T47D (cell line): ENCODE measurements at regions not wholly inside any gene's neighbourhood (a gene's known extent, or its start where the extent isn't known, plus 50 kb on each side); places are given as distances from the start of the nearest gene placed in this dataset.

ENCODE experiments used
- DNase-seq, 2 experiments: peaks; one replicate each; pipeline versions ENCODE4 v3.0.0 to v3.0.0-alpha.2; 2011 to 2012; ENCODE audit warnings: low read depth in 1 of 2, low spot score in 1 of 2
- JUND ChIP-seq: IDR thresholded peaks from 2 replicates; pipeline ENCODE4 v1.6.1; 2012; ENCODE audit warnings: low read depth
- in situ Hi-C: cut with HindIII; loops from 2 replicates; pipeline ENCODE4 v1.10.0; 2016; ENCODE audit warnings: low sequenced_read_pairs, low pct_unique_long_range_greater_than_20kb

DNA sequence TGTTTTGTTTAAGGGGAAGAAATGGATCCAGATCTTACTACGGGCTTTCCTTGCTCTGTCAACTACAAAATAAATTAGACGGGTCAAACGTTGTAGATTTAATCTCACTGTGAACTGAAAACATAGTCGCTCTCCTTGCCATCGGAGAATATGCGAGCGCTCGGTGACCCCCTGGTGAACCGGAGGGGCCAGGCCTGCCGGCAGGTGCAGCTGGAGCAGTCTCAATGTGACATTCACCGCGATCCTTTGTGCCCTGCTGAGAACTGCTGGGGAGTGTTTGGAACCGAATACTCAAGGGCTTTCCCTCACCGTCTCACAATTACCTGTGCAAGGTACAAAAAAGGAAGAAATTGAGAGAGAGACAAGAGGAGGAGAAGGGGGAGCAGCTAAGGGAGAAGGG, 174.1 kb upstream of the GPR26 start:
- no peak for TF ChIP-seq JUND
- DNase-seq, result no peak
- in situ Hi-C loops, result no loop called here

DNA sequence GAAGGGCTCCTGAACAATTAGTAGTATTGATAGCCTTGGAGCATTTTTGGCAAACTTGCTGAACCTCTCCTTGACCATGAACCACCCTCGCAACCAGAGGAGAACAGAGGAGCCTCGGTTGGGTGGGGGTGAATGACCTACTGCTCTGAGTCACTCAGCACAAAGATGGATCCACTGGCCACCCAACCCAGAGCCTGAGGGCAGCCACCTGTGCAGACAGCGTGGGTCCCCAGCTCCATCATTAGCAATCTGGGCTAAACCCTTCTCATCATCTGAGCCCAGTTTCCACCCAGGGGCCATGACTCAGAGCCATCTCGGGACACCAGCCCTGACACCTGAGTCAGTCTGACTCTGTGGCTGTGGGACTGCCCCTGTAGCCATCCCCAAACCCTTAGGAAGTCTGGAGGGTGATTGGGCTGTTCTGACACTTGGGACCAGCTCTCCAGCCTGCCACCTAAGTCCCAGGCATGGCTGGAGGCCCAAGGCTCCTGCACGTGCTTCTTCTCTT, 171.8 kb upstream of the GPR26 start:
- no peak for TF ChIP-seq JUND
- DNase-seq, result no peak
- in situ Hi-C loops, result no loop called here

DNA sequence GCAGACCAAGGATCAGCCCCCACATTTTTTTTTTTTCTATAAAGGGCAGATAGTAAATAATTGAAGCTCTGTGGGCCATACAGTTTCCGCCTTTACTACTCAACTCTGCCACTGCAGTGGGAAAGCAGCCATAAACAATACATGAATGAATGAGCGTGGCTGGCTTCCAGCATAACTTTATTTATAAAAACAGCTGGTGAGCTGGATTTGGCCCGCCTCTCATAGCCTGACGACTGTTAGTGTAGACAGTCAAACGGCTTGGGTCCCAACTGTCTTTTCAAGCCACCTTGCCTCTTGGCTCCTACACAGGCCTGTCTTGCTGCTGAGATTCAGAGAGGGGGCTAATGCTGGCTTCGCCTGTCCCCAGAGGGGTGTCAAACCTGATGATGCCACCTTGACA, 169.8 kb upstream of the GPR26 start:
- DNase-seq, result no peak
- in situ Hi-C loops, result no loop called here
- TF ChIP-seq JUND, result no peak

DNA sequence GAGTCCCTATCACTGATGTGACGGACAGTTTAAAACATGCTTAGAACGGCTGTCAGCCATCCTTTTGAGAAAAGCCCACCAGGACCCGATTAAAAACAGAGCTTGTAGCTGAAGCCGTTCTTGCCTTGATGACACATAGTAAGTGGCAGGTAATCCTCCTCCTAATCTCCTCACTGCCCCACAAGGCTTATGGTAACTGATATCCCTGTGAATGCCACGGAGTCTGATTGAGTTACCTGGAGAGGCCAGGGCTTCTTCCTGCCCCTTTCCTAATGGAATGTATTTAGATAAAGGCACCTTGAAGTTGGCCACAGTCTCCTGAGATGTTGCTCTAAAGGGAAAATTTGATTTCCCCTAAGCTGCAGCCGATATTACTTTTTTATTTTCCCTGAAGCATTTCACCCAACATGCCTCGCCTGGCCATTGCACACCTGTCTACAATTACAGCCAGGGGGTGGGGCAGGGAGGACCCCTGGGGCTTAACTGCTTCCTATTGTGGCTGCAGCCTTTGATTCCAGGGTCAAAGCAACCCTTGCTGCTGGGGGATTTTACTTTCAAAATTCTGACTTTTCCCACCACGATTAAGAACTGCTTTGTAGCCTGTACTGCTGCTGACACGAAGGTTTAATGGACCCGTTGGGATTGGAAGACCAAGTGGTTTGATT, 169.0 kb upstream of the GPR26 start:
- in situ Hi-C loops, result no loop called here
- no peak for TF ChIP-seq JUND
- no peak for DNase-seq

DNA sequence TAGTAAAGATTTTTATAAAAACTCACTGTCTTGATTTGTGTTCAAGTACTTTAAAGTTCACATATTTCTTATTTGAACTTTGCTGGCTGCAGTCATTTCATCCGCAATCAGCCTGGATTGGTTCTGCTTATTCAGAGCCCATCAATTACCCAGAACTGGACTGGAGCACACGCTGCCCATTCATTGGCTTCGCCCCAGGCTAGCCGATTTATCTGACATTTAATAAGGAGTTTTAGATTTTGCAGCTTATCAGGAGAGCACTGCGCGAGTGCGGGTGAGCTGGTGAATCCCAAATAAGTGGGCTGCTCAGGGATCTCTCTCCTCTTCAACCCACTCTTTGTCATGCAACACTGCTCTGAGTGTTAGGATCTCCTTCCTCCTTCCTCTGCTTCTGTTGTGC, 166.0 kb upstream of the GPR26 start:
- TF ChIP-seq JUND, result no peak
- no peak for DNase-seq
- in situ Hi-C loops, result no loop called here

DNA sequence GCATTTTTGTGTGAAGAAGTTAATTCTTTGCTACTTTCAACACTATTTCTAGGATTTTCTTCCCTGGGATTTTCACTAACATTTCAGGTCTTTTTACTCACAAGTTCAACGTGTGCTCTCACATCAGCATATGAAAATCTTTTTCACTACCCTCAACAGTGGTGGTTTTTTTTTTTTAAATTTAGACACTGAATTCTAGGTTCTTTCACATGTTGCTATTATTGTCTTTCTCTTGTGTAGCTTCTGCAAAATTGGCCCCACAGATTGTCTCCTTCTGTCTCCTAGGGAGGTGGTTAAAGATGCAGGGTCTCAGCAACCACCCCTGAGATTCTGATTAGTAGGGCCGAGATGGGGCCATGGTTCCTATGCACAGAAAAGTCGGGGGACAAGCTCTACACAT, 165.0 kb upstream of the GPR26 start:
- no peak for DNase-seq
- no peak for TF ChIP-seq JUND
- in situ Hi-C loops, result no loop called here

DNA sequence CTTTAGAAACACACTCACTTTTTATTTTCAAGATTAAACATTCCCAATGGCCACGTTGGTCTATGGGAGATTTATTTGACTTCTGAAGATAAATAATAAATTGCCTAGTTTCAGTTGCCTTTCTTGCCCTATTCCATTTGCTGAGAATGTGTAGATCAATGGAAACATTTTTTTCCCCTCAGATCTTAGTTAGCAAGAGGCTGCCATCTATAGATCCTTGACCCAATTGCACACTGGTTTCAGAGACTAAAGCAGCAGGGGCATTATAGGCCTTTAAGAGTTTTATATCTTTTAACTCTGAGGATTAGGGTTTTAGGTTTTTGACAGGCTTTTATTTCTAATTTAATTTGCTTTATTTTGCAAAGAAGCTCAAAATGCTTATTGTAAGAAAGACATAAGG, 163.2 kb upstream of the GPR26 start:
- in situ Hi-C loops, result no loop called here
- no peak for DNase-seq
- no peak for TF ChIP-seq JUND

DNA sequence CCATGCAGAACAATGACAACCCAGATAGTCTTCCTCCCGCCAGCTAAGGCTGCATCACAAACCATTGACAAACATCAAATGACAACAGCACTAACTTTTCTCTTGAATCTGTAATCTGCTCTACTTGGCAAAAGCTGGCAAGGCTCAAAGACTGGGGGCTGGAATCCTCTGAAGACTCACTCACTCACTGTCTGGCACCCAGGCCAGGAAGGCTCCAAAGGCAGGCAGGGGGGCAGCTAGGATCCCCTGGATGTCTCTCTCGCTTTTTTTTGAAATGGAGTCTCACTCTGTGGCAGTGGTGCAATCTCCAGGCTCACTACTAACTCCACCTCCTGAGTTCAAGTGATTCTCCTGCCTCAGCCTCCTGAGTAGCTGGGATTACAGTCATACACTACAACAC, 159.7 kb upstream of the GPR26 start:
- DNase-seq, result no peak
- TF ChIP-seq JUND, result no peak

DNA sequence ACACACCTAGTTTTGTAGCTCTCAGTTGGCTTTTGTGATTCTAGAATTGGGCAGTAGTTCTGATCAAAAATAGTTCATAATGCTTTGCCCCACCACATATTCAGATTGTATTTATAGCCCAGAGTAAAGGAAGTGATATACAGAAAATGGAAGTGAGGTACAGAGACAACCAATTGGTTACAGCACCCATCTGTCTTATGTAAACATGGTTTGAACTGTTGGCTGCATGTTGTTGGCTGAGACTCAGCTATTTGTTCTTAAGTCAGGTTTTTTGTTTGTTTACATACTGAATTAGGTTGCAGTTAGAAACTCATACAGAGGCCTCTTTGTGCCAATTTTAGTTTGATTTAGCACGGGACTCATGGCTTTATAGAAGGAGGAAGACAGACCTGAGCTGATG, 158.9 kb upstream of the GPR26 start:
- DNase-seq, result peak in 1 of 2 experiments; percentile 38
- in situ Hi-C loops, result no loop called here
- no peak for TF ChIP-seq JUND

More for the DNA sequence above, 159.7 kb upstream of the GPR26 start:
- in situ Hi-C loops, result no loop called here

DNA sequence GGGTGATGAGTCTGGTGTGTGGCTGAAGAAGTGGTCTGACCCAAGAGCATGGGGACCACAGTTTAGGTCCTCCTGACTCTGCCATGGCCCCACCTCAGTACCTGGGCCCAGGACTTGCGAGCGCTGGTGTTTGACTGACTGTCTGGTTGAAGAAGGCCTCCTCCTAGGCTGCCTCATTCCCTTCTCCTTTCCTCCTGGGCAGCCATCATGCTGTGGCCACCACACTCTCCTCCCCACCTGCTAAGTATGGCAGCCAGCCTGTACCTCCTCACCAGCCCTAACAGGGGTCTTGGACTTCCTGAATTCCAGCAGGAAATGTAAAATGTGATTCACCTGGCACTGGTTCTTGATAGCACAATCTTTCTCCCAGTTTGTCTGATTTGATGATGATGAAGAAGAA, 156.8 kb upstream of the GPR26 start:
- in situ Hi-C loops, result no loop called here
- DNase-seq, result no peak
- no peak for TF ChIP-seq JUND

DNA sequence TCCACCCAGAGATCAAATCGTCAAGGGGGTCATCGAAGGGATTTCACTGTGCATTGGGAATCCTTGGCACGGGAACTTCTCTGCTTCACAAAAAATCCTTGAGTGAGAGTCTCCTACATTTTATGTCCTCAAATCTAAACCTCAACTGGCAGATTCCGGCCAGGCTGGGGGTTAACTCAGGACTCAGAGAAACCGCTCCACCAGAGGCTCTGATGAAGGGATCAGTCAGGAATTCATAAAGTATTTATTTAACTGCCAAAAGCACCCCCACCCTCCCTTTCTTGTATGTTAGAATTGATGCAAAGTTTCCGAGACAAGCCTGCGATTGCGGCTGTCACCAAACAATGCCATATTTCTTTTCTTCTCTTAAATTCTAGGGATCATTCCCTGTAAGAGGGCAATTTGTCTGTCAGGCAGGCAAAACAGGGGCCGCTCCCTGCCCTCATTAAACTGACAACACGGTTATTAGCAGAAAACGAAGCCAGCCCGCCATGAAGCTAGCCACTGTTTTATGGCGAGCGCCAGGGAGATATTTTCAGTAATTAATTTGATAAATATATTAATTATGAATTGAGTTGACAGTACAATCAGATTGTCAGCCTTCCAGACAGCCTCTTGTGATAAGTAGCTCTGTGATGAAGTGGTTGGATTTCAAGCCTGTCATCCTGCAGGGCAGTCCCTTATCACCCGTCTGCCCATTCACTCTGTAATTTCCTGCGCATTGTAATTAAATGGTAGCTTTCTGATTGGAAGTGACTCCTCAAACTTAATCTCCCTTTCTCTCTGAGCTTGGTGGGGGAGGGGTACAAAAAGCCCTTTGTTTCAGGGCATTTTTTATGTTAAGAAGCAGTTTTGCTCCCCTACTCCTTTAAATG, 153.0 kb upstream of the GPR26 start:
- TF ChIP-seq JUND, result no peak
- no peak for DNase-seq
- in situ Hi-C loops, result no loop called here

DNA sequence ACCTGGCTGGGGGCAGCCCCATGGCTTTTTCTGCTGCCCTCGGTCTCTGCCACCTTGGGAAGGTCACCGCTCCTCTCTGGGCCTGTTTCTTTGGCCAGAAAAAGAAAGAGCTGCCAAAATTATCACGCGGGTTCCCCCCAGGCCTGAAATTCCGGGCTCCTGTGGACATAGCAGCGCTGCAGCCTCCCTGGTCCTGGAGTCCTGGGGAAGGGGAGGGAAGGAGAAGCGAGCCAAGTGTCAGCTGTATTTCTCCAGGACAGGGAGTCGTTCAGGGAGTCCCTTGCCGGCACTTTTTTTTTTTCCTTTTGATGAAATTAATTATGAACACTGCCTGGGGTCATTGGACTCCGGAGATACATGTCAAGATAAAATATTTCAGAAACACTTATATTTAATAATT, 152.3 kb upstream of the GPR26 start:
- no peak for DNase-seq
- in situ Hi-C loops, result no loop called here
- TF ChIP-seq JUND, result no peak

DNA sequence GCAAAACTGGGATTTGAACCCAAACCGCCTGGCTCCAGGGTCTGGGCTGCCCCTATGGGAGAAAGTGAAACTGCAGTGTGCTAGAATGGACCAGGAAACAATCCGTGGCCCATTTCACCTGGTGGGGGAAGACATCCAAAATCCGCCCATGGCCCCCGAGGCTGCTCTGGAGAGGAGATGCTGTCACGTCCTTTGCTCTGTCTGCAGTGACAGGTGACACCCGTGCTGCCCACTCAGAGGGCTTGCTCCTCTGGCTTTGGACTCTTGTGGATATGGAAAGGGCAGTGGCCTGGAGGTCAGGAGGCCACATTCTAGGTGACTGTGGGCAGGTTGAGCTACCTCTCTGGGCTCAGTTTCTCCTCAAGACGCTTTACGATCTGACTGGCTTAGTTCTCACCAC, 151.2 kb upstream of the GPR26 start:
- in situ Hi-C loops, result no loop called here
- no peak for DNase-seq
- TF ChIP-seq JUND, result no peak

DNA sequence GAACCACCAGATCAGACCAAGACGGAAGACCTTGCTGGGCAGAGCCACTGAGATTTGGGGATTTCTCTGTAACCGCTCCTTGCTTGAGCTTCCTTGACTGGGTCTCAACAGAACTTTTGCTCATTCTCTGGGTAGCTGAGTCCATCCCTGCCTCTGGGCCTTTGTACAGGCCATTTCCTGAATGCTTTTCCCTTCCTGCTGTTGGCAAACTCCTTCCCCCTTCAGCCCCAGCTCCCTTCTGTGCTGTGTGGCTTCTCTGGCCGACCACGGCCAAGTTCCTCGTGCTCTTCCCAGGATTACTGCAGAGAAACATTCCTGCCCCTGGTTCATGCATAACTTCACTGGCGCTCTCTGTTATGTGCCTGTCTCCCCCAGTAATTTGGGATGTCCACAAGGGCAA, 150.5 kb upstream of the GPR26 start:
- TF ChIP-seq JUND, result no peak
- no peak for DNase-seq
- in situ Hi-C loops, result no loop called here
